ENCODE measurements at regions not wholly inside any gene's neighbourhood (a gene's known extent, or its start where the extent isn't known, plus 50 kb on each side); places are given as distances from the start of the nearest gene placed in this dataset.
"Not testable (repeated sequence)": the region's sequence is repeated elsewhere in the genome, so short reads cannot be mapped to it uniquely, and the experiment has no call there.

GRCh38 chr10:53331460-53331859 is 558.9 kb upstream of the MBL2 start:
- Histone ChIP-seq H3K9ac (ENCODE audit: extremely low read depth, insufficient read length, low read length) (no peak overlapping the region), H4K20me1 (ENCODE audit: control insufficient read depth, insufficient read depth, insufficient read length) (no peaks in the 10 kb centered on the region), H3K23ac (ENCODE audit: insufficient read length, low read depth, low read length) (no peak overlapping the region), H2BK20ac (ENCODE audit: low read depth, low read length, poor library complexity, severe bottlenecking) (no peak overlapping the region), H3K27me3 (ENCODE audit: insufficient read depth, low read length) (no peaks in the 10 kb centered on the region), H3K4ac (ENCODE audit: low read depth, low read length) (no peak overlapping the region), H3K18ac (ENCODE audit: insufficient read length, low read depth, low read length) (no peak overlapping the region), H3K79me2 (ENCODE audit: insufficient read depth, low read length) (no peaks in the 10 kb centered on the region), H2AK5ac (ENCODE audit: insufficient read length, low read length) (no peak overlapping the region), H3K4me1 (ENCODE audit: insufficient read depth, low read length) (no peaks in the 10 kb centered on the region), H2BK15ac (ENCODE audit: low read depth, low read length) (no peak overlapping the region), H2BK5ac (ENCODE audit: insufficient read length, low read length) (no peak overlapping the region), H3K23me2 (ENCODE audit: insufficient read length, low read depth, low read length, poor library complexity, severe bottlenecking) (no peaks in the 10 kb centered on the region), H3K4me2 (ENCODE audit: insufficient read depth, insufficient read length, low read length) (no peak overlapping the region), H3K9me3 (ENCODE audit: control insufficient read depth, low read depth, low read length) (peaks cover 8% of the 10 kb centered on the region), H3K56ac (ENCODE audit: insufficient read length, low read depth, low read length) (no peak overlapping the region), H3K14ac (ENCODE audit: insufficient read depth, low read length) (no peak overlapping the region), H3K27ac (ENCODE audit: insufficient read length, low read depth, low read length) (no peak overlapping the region), H4K5ac (ENCODE audit: insufficient read length, low read depth, low read length) (no peak overlapping the region), H3T11ph (ENCODE audit: low read length) (no peak overlapping the region), H4K91ac (ENCODE audit: insufficient read length, low read depth, low read length) (no peak overlapping the region), H2BK120ac (ENCODE audit: low read depth, low read length, poor library complexity, severe bottlenecking) (no peak overlapping the region), H2AFZ (ENCODE audit: low read length) (no peak overlapping the region), H3K79me1 (ENCODE audit: insufficient read depth, low read depth, low read length, poor library complexity, severe bottlenecking) (no peaks in the 10 kb centered on the region), H2BK12ac (ENCODE audit: insufficient read length, low read depth, low read length) (no peak overlapping the region), H4K8ac (replicated peaks; ENCODE audit: insufficient read length, low read depth, low read length) (no peak overlapping the region)
- DNase-seq, result no peak
- TF ChIP-seq CTCF (conservative IDR thresholded peaks at IDR 0.05), result no peak
- Mint-ChIP-seq H3K9me3 (peaks cover 18 to 29% of the 10 kb centered on the region in 2 experiments), H3K4me3 (no peak overlapping the region), H3K4me1 (peaks cover 0 to 6% of the 10 kb centered on the region in 2 experiments; a peak in 2 of 4 replicates), H3K36me3 (ENCODE audit: insufficient read depth in 1 of 3, low read depth in 3 of 3) (peaks cover 18 to 44% (median 32%) of the 10 kb centered on the region in 3 experiments), H3K27ac (no peak overlapping the region), H3K27me3 (ENCODE audit: low read depth) (no peaks in the 10 kb centered on the region; the same call in 1 of the 2 replicates)

GRCh38 chr10:53326401-53327305 is 554.1 kb upstream of the MBL2 start:
- not testable (repeated sequence) for H3K27me3 ChIP-seq (ENCODE audit: insufficient read depth, low read length); H3K18ac ChIP-seq (ENCODE audit: insufficient read length, low read depth, low read length); H3K23ac ChIP-seq (ENCODE audit: insufficient read length, low read depth, low read length); H3K56ac ChIP-seq (ENCODE audit: insufficient read length, low read depth, low read length); H3K4me1 Mint-ChIP-seq; H3K27ac ChIP-seq (ENCODE audit: insufficient read length, low read depth, low read length); H3K9me3 Mint-ChIP-seq; H3K9ac ChIP-seq (ENCODE audit: extremely low read depth, insufficient read length, low read length); H3K36me3 Mint-ChIP-seq (ENCODE audit: insufficient read depth in 1 of 3, low read depth in 3 of 3); H4K8ac ChIP-seq (replicated peaks; ENCODE audit: insufficient read length, low read depth, low read length); H3K4me3 Mint-ChIP-seq; DNase-seq; H3K27me3 Mint-ChIP-seq (ENCODE audit: low read depth); H3K23me2 ChIP-seq (ENCODE audit: insufficient read length, low read depth, low read length, poor library complexity, severe bottlenecking); H2BK20ac ChIP-seq (ENCODE audit: low read depth, low read length, poor library complexity, severe bottlenecking); H3K14ac ChIP-seq (ENCODE audit: insufficient read depth, low read length); H2BK5ac ChIP-seq (ENCODE audit: insufficient read length, low read length); H3K4me1 ChIP-seq (ENCODE audit: insufficient read depth, low read length); H2BK120ac ChIP-seq (ENCODE audit: low read depth, low read length, poor library complexity, severe bottlenecking); H2BK12ac ChIP-seq (ENCODE audit: insufficient read length, low read depth, low read length); H3K79me1 ChIP-seq (ENCODE audit: insufficient read depth, low read depth, low read length, poor library complexity, severe bottlenecking); H4K91ac ChIP-seq (ENCODE audit: insufficient read length, low read depth, low read length); H3K79me2 ChIP-seq (ENCODE audit: insufficient read depth, low read length); H2BK15ac ChIP-seq (ENCODE audit: low read depth, low read length); H4K5ac ChIP-seq (ENCODE audit: insufficient read length, low read depth, low read length); H3K9me3 ChIP-seq (ENCODE audit: control insufficient read depth, low read depth, low read length); H3T11ph ChIP-seq (ENCODE audit: low read length); H2AFZ ChIP-seq (ENCODE audit: low read length); H4K20me1 ChIP-seq (ENCODE audit: control insufficient read depth, insufficient read depth, insufficient read length); H2AK5ac ChIP-seq (ENCODE audit: insufficient read length, low read length); H3K27ac Mint-ChIP-seq; H3K4me2 ChIP-seq (ENCODE audit: insufficient read depth, insufficient read length, low read length); H3K4ac ChIP-seq (ENCODE audit: low read depth, low read length)
- no CpG with 5 or more reads among the region's 10 CpGs for WGBS (ENCODE audit: extremely low coverage, insufficient read length, low lambda C conversion rate)
